HG02943 (cell line): ENCODE measurements at regions not wholly inside any gene's neighbourhood (a gene's known extent, or its start where the extent isn't known, plus 50 kb on each side); places are given as distances from the start of the nearest gene placed in this dataset.

Experiments used
- ATAC-seq: cut with Tn5 transposase; IDR thresholded peaks from one replicate; pipeline ENCODE4 v1.9.1; 2021; ENCODE audit warnings: mild to moderate bottlenecking, low read depth, moderate library complexity; ENCODE audit not compliant: unreplicated experiment

DNA sequence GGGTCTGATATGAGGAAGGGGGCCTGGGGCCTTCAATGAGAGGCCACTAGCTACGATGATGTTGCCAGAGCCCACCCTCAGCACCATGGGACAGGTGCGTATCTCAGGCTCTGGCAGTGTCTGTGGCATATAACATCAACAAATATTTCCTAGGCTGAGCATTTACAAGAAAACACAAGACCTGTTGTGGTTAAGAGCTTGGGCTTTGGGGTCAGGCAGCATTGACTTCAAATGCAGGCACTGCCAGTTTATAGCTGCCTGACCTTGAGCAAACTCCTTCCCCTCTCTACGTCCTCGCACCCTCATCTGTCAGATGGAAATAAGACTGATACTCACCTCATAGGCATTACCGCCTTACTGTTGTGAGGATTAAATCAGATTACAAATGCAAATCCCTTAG is 156.0 kb downstream of the KATNAL1 start:
- ATAC-seq: no peak

- no peak for ATAC-seq
Observed at GRCh38 chr13:30149248-30149647, 158.1 kb downstream of the KATNAL1 start.

DNA sequence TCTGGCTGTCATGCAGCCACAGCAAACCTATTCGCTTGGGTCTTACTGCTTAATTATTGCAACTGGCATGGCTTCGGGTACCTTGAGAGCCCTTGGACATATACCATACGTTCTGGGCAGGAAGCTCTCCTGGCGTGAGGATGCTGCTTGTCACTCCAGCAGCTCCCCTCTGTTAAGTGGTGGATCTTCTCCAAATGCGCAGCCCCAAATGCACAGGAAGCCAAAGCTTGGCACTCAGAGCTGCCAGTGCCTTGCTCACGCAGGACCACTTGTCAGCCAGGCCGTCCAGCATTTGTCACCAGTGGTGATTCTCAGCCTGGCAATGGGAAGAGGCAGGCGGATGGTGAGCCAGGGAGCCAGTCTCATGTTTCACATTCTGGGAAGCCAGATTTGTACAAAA is 158.6 kb downstream of the KATNAL1 start:
- no peak for ATAC-seq

- ATAC-seq: no peak
Observed at GRCh38 chr13:30148171-30148754, 159.1 kb downstream of the KATNAL1 start.

DNA sequence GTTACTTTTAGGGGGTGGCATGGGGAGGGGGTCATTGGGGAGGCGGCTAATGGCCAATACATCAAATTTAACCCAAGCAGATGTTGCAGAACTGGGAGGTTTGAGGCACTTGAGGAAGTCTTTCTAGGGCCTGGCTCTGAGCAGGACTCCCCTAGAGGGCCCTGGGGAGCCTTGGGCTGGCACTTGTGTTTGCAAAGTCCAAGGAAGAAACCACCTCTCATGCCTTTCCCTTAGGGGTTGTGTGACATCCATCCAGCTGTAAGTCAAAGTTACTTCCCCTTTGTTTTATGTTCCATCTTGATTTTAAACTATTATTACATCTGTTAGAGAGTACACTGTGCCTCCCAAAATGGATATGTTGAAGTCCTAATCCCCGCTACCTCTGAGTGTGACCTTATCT is 159.9 kb downstream of the KATNAL1 start:
- ATAC-seq: no peak

DNA sequence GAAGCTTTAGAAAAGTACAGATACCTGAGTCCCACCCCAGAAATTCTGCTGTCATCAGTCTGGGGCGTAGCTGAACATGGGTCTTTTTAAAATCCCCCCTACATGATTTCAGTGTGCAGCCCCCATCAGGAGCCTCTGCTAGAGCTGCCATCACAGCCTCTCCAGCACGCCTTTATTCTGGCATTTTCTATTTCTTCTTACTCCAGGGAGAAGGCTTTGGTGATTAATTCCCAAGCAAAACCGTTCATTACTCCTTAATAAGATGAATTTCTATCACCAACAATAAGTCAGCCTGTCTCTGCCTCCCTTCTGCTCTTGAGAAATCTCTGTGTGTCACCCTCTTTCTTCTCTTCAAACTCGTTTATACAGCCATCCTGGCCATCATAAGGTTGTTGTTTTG is 160.3 kb downstream of the KATNAL1 start:
- ATAC-seq: no peak

DNA sequence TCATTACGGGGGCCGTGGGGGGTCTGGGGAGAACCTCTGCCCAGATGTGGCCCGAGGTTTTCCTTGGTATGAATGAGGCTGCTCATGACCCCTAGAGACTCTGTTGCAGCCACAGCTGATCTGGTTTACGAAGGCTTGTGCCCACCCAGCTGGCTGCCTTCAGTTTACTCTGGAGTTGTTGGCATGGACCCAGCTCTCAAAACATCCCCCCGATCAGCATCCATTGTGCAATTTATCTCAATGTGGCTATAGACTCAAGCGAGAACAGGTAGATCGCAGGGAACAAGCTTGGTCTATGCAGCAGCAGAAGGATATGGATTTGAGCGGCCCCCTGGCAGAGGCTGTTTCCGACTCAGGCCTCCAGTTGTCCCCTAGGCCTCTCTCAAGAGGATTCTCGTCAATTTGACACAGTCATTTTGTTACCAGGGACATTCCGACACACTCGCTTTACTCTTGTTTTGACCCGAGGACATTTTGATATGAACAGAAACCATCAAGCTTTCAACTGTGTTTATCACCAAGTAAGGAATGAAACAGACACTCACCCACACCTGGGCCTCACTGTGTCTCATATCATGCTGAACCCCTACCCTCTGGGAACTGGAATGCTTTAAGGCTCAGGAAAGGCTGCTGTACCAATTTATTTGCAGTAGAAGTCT is 161.5 kb downstream of the KATNAL1 start:
- ATAC-seq: no peak

GRCh38 chr13:30143666-30144400 is 163.5 kb downstream of the KATNAL1 start:
- ATAC-seq: no peak

- ATAC-seq: no peak
Observed at GRCh38 chr13:30142486-30143211, 164.7 kb downstream of the KATNAL1 start.

GRCh38 chr13:30141775-30142485 is 165.4 kb downstream of the KATNAL1 start:
- no peak for ATAC-seq

DNA sequence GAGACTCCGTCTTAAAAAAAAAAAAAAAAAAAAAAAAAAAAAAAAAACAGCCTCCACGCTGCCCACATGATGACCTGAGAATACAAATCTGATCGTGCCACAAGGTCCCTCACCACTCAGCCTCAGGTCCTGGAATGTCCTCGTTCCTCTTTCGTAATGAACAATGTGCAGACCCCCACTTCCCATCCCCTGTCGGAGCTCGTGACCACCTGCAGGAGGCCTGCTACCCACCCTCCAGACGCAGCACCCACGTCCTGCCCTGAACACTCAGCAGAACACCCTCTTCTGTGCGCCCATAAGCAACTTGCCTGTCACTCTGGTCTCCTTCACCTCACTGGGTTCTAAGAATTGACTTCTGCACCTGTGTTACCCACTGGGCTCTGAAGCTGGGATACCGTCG is 166.4 kb downstream of the KATNAL1 start:
- no peak for ATAC-seq

DNA sequence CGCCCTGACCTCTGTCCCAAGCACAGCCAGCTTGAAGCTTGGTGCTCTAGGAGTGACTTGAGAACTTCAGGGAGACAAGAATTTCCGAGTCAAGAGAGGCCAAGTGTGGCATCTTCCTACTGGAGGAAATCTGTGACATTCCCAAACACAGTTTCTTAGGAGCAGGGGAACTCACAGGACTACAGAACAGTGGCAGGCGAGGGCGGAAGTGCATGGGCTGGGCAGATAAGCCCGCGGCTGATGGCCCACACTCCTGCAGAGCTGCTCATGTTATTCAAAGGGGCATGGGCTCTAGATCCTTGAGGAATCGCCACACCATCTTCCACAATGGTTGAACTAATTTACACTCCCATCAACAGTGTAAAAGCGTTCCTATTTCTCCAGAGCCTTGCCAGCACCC is 168.8 kb downstream of the KATNAL1 start:
- ATAC-seq: no peak

- no peak for ATAC-seq
Observed at GRCh38 chr13:30135868-30136267, 171.5 kb downstream of the KATNAL1 start.

- no peak for ATAC-seq
Observed at GRCh38 chr13:30135351-30135750, 172.0 kb downstream of the KATNAL1 start.

- ATAC-seq: no peak
Observed at GRCh38 chr13:30134578-30134977, 172.8 kb downstream of the KATNAL1 start.

DNA sequence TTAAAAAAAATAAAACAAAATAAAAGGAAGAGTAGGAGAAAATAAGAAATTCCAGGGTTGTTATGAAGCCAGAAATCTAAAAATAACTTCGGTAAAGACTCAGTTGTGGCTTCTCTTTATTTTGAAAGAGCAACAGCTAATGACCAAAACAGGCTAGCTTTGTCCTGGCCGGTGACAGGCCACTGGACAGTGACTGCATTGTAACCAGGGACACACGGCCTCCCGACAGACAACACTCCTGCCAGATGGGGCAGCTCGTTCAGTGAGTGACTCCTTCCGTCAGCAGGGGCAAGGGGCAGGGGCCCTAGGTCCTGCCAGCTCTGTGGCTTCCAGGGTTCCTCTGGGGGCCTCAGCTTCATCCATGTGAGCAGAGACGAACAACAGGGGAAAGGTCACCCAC is 173.4 kb downstream of the KATNAL1 start:
- ATAC-seq: no peak

GRCh38 chr13:30133554-30133912 is 173.8 kb downstream of the KATNAL1 start:
- ATAC-seq: no peak

DNA sequence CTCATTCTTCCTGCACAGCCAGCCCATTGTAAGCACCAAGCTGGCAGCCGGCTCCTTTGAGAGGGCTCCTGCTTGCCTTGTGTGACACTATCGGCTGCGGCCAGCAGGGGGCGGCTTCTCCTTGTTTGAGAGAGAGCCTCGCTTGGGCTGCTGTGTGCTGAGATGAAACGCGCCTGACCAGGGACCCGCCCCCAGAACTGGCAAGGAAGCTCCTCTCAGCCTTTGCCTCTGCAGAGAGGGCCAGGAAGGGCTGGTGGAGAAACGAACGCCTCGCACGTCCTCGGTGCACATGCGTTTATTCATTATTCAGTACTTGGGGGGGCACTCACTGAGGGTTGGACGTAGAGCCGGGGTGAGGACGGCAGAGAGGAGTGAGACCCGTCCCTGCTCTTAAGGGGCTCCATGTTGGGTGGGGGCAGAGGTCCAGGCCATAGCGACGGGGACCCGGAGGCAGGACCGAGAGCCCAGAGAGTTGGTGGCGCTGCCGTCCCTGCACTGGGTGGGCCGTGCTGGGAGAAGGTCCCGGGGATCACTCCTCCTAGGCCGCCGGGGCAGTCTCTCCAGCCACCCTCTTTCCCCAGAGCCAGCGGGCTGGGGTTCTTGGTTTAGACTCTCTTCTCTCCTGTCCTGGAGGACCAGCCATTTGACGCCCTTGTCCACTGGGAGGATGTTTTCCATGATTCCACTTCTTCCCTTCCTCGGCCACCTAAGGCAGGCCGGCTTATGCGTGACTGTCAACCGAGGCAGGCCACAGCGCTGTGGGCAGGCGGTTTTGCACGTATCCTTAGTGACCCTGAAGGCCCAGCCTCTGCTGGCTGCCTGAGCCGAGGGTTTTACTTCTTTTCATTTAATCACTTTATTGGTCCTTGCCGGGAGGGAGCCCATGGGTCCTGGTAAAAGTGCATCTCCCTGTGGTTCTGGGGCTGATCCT is 174.5 kb downstream of the KATNAL1 start:
- ATAC-seq: no peak

- no peak for ATAC-seq
Observed at GRCh38 chr13:30129411-30129810, 177.9 kb downstream of the KATNAL1 start.

- ATAC-seq: no peak
Observed at GRCh38 chr13:30128591-30128990, 178.8 kb downstream of the KATNAL1 start.
